ENCODE measurements at regions not wholly inside any gene's neighbourhood (a gene's known extent, or its start where the extent isn't known, plus 50 kb on each side); places are given as distances from the start of the nearest gene placed in this dataset.
"Not testable (repeated sequence)": the region's sequence is repeated elsewhere in the genome, so short reads cannot be mapped to it uniquely, and the experiment has no call there.

DNA sequence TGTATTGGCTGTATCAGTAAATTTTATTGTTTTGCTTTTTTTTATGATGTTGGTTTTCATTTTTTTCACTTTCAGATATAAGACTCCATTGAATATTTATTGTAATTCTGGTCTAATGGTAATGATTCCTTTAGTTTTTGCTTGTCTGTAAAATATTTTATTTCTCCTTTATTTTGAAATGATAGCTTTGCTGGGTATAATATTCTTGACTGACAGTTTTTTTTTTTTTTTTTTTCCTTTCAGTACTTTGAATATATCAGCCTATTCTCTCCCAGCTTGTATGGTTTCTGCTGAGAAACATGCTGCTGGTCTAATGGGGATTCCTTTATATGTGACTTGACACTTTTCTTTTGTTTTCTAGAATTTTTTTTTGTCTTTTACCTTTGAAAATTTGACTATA, 195.1 kb upstream of the SLC38A2 start:
- peaks cover 9% of the 10 kb centered on the region for H3K4me1 ChIP-seq (ENCODE audit: insufficient read depth, poor library complexity, severe bottlenecking)
- H3K4me3 ChIP-seq (ENCODE audit: severe bottlenecking): no peak overlapping the region
- ATAC-seq (ENCODE audit: low read depth): no peak
- no peak overlapping the region for H3K27ac ChIP-seq (ENCODE audit: poor library complexity, severe bottlenecking)
- H3K9me3 ChIP-seq (ENCODE audit: severe bottlenecking): peaks cover 9% of the 10 kb centered on the region
- DNase-seq (ENCODE audit: low spot score): no peak
- H3K36me3 ChIP-seq (ENCODE audit: low read depth): no peaks in the 10 kb centered on the region
- TF ChIP-seq CTCF (IDR thresholded peaks at IDR 0.05; ENCODE audit: poor library complexity, severe bottlenecking): no peak
- H3K27me3 ChIP-seq (ENCODE audit: insufficient read depth, poor library complexity, severe bottlenecking): no peaks in the 10 kb centered on the region

- Histone ChIP-seq H3K36me3 (ENCODE audit: low read depth) (no peaks in the 10 kb centered on the region), H3K4me1 (ENCODE audit: insufficient read depth, poor library complexity, severe bottlenecking) (peaks cover 48% of the 10 kb centered on the region), H3K27ac (ENCODE audit: poor library complexity, severe bottlenecking) (peak overlapping the region; percentile 98), H3K27me3 (ENCODE audit: insufficient read depth, poor library complexity, severe bottlenecking) (no peaks in the 10 kb centered on the region), H3K4me3 (ENCODE audit: severe bottlenecking) (no peak overlapping the region), H3K9me3 (ENCODE audit: severe bottlenecking) (peaks cover 4% of the 10 kb centered on the region)
- no peak for TF ChIP-seq CTCF (IDR thresholded peaks at IDR 0.05; ENCODE audit: poor library complexity, severe bottlenecking)
- ATAC-seq (ENCODE audit: low read depth): peak; percentile 61
- no peak for DNase-seq (ENCODE audit: low spot score)
Observed at GRCh38 chr12:46562625-46563225, 190.2 kb upstream of the SLC38A2 start.

DNA sequence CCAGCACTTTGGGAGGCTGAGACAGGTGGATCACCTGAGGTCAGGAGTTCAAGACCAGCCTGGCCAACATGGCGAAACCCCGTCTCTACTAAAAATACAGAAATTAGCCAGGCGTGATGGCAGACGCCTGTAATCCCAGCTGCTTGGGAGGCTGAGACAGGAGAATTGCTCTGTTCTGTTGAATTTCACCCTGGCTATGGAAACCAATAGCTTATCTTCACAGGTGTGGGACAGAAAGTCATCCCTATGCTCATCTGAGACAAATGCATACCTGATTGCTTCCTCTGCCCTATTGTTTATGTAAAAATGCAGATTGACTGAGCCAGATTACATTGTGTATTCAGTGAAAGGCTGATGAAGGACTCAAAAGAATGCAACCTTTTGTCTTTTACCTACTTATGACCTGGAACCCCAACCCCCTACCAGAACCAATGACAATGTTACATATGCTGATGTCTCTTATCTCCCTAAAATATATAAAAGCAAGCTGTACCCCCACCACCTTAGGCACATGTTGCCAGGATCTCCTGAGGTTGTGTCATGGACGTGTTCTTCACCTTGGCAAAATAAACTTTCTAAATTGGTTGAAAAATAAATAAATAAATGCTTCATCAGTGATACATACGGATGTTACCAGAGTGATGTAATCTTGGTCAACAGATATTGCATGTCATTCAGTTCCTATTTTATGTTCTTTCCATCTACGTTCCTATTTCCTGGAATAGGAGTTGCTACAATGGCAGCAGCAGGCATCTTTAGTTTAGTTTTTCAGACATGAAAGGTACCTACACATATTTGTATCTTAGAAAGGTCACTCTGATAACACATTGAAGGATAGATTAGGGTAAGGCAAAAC, 189.4 kb upstream of the SLC38A2 start:
- H3K9me3 ChIP-seq (ENCODE audit: severe bottlenecking); H3K27me3 ChIP-seq (ENCODE audit: insufficient read depth, poor library complexity, severe bottlenecking); H3K4me3 ChIP-seq (ENCODE audit: severe bottlenecking); DNase-seq (ENCODE audit: low spot score); H3K36me3 ChIP-seq (ENCODE audit: low read depth): not testable (repeated sequence)
- ATAC-seq (ENCODE audit: low read depth): peak; percentile 24
- Histone ChIP-seq H3K27ac (ENCODE audit: poor library complexity, severe bottlenecking) (peak overlapping the region; percentile 98), H3K4me1 (ENCODE audit: insufficient read depth, poor library complexity, severe bottlenecking) (peaks cover 55% of the 10 kb centered on the region)

GRCh38 chr12:46560874-46561273, 188.3 kb upstream of the SLC38A2 start:
- Histone ChIP-seq H3K4me3 (ENCODE audit: severe bottlenecking) (no peak overlapping the region), H3K4me1 (ENCODE audit: insufficient read depth, poor library complexity, severe bottlenecking) (peaks cover 66% of the 10 kb centered on the region), H3K9me3 (ENCODE audit: severe bottlenecking) (peaks cover 2% of the 10 kb centered on the region), H3K27ac (ENCODE audit: poor library complexity, severe bottlenecking) (peak overlapping the region; percentile 98), H3K27me3 (ENCODE audit: insufficient read depth, poor library complexity, severe bottlenecking) (no peaks in the 10 kb centered on the region), H3K36me3 (ENCODE audit: low read depth) (no peaks in the 10 kb centered on the region)
- ATAC-seq (ENCODE audit: low read depth): no peak
- no peak for DNase-seq (ENCODE audit: low spot score)
- TF ChIP-seq CTCF (IDR thresholded peaks at IDR 0.05; ENCODE audit: poor library complexity, severe bottlenecking): no peak

DNA sequence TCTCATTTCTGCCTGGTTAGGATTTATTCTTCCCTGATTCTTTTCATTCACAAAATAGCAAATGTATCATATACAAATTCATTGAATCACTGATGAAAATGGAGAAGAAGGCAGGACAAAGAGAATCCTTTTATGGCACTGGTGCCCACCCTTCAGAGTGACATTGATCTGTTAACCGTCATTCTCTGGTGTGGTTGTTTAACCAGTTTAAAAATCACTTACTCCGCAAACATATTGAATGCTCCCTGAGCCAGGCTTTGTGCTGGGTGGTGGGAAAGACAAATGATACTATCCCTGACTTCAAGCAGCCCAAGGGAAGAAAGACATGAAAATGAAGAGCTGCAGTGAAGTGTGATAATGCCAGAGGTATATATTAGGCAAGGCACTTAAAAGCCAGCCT, 187.5 kb upstream of the SLC38A2 start:
- DNase-seq (ENCODE audit: low spot score) (no peak), ATAC-seq (ENCODE audit: low read depth) (no peak)
- no peaks in the 10 kb centered on the region for H3K36me3 ChIP-seq (ENCODE audit: low read depth)
- peaks cover 74% of the 10 kb centered on the region for H3K4me1 ChIP-seq (ENCODE audit: insufficient read depth, poor library complexity, severe bottlenecking)
- peak overlapping the region; percentile 98 for H3K27ac ChIP-seq (ENCODE audit: poor library complexity, severe bottlenecking)
- no peak for TF ChIP-seq CTCF (IDR thresholded peaks at IDR 0.05; ENCODE audit: poor library complexity, severe bottlenecking)
- H3K4me3 ChIP-seq (ENCODE audit: severe bottlenecking): no peak overlapping the region
- no peaks in the 10 kb centered on the region for H3K27me3 ChIP-seq (ENCODE audit: insufficient read depth, poor library complexity, severe bottlenecking)
- peaks cover 2% of the 10 kb centered on the region for H3K9me3 ChIP-seq (ENCODE audit: severe bottlenecking)

Data from RWPE2 (cell line).